LNCaP clone FGC (cell line): ENCODE measurements at regions not wholly inside any gene's neighbourhood (a gene's known extent, or its start where the extent isn't known, plus 50 kb on each side); places are given as distances from the start of the nearest gene placed in this dataset.

Source experiments
- DNase-seq: peaks from one replicate; pipeline ENCODE4 v3.0.0-alpha.2; 2011; ENCODE audit warnings: low read depth
- H3K4me3 ChIP-seq: 2 replicates; pipeline ENCODE4 v1.5.1; 2011; ENCODE audit warnings: mild to moderate bottlenecking, low read depth, low read length, control low read depth
- CTCF ChIP-seq: IDR thresholded peaks from 2 replicates; pipeline ENCODE4 v1.5.1; 2012; ENCODE audit warnings: mild to moderate bottlenecking; ENCODE audit not compliant: control insufficient read depth, insufficient read depth; ENCODE audit errors: extremely low read depth

- TF ChIP-seq CTCF: no peak
- no peak overlapping the region for H3K4me3 ChIP-seq
- no peak for DNase-seq
Measured at GRCh38 chr13:112145551-112146360, 78.8 kb downstream of the SOX1 start.

GRCh38 chr13:112150352-112150751 lies 83.4 kb downstream of the SOX1 start:
- no peak for DNase-seq
- H3K4me3 ChIP-seq: no peak overlapping the region
- TF ChIP-seq CTCF: no peak

GRCh38 chr13:112152846-112153245 lies 85.9 kb downstream of the SOX1 start:
- H3K4me3 ChIP-seq: no peak overlapping the region
- no peak for TF ChIP-seq CTCF
- no peak for DNase-seq

- no peak for DNase-seq
- H3K4me3 ChIP-seq: no peak overlapping the region
- TF ChIP-seq CTCF: no peak
Measured at GRCh38 chr13:112153364-112153763, 86.4 kb downstream of the SOX1 start.

GRCh38 chr13:112153846-112154245 lies 86.9 kb downstream of the SOX1 start:
- no peak overlapping the region for H3K4me3 ChIP-seq
- no peak for TF ChIP-seq CTCF
- DNase-seq: no peak

- no peak overlapping the region for H3K4me3 ChIP-seq
- no peak for DNase-seq
- no peak for TF ChIP-seq CTCF
Measured at GRCh38 chr13:112154301-112155060, 87.5 kb downstream of the SOX1 start.
